NCI-H2107 treated with DMSO at 0.1 percent for 48 hours (cell line): ENCODE measurements at regions not wholly inside any gene's neighbourhood (a gene's known extent, or its start where the extent isn't known, plus 50 kb on each side); places are given as distances from the start of the nearest gene placed in this dataset.

Experiments
- DNase-seq: peaks from one replicate; lab custom pipeline; 2025; ENCODE audit not compliant: unreplicated experiment; lab: John Stamatoyannopoulos, UW

DNA sequence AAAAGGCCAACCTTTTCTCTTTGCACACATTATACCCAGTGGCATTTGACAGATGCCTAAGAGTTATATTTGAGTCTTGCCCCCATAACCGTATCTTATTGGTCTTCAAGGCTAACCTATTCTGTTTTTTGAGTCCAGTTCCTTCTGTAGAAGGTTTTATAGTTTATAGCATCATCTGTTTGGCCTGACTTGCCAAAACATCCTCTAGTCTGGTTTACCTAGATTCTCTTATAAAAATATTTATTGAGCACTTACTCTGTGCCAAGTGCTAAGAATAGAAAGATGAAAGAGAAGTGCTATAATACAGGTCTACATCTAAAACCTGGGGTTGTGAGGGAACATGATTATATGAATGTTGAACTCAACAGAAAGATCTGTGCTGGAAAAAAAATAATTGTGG, 55.9 kb upstream of the PIP4K2A start:
- DNase-seq: no peak

DNA sequence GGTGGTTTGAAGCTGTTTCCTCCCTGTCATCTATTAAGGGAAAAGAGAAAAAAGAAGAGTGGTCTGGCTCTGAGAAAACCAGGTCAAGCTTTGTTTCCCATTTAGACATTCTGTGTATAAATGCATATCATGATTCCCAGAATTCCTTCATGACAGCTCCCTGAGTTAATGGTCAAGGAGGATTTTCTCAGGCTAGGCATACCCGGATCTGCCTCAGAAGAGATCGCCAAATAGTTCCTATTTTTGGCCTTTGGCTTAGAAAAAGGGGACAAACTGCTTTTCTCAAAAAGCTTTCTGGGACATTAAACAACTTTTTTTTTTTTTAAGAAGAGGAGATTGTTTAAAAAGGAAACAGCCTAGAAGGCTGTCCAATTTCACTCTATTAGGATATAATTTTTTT, 53.5 kb upstream of the PIP4K2A start:
- no peak for DNase-seq

DNA sequence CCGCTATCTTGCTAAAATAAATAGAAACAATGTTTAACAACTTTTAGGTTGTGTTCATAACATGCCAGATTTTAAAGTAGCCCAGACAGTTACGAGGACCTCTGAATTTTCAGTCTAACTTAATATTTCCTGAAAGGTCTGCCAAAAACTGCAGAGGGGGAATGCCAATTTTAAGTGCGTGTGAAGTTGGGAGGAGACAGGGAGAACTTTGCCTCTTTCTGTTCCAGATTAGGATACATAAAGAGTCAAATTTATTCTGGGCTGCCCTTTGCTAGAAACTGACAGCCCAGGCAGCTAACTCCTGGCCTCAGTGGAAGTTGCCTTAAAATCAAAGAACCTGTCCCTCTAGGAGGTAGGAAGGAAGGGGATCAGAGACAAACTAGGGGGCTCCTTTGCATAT, 52.3 kb upstream of the PIP4K2A start:
- no peak for DNase-seq

DNA sequence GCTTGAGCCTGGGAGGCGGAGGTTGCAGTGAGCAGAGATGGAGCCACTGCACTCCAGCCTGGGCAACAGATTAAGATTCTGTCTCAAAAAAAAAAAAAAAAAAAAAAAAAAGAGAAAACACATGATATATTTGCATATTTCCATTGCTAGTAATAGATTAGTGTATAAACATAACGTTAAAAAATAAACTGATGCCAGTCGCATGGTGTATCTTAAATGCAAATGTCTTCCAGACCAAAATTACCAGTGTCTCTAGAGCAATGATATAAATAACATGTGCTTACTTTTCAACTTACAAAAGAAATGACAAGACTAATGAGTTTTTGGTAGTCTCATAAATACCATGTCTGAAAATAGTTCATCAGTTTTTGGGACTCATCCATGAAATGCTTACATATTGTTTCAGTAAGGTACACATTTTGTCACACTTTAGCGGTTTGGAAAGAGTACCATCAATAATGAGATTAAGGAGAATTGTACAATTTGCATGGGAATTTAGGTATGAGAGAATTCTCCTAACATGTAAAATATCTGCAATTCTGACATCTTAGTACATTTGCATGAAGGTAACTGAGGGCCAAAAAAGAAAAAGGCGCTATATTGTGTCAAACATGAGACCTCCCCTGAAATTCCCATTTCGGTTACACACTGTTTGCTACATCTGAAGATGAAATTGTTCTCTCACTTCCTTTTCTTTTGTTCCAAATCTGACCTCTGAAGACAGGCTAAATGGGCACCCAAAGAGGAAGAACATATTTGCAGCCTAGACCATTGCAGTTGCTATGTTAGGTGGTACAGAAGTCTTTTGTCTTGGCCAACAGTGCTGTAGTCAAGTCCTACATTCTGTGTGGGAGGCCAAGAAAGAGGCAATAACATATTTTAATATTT, 51.5 kb upstream of the PIP4K2A start:
- DNase-seq: no peak

DNA sequence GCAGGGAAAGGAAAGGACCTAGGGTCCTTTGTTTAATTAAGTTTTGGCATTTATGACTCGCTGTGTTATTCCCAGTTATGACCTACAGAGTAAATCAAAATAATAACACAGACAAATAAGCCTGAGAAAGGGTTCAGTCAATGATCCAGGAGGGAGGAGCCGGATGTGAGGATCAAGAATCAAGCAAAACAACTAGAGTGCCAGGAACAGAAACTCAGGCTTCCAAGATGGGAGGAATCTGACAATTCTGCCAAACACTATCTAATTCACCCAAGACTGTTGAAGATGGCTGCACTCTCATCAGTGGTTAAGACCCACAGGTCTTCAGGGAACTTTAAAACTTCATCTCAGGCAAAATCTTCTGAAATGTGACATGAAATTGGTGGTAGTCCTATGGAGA, 50.3 kb upstream of the PIP4K2A start:
- no peak for DNase-seq
